HepG2 (cell line): ENCODE measurements at regions not wholly inside any gene's neighbourhood (a gene's known extent, or its start where the extent isn't known, plus 50 kb on each side); places are given as distances from the start of the nearest gene placed in this dataset.

Experiments
- GFI1 ChIP-seq: sonication (generic); formaldehyde crosslinking; IDR thresholded peaks from 2 replicates; pipeline ENCODE4 v1.5.0; 2020; ENCODE audit warnings: missing genetic modification reagents, mild to moderate bottlenecking, borderline replicate concordance
- ISL2 ChIP-seq: sonication (generic); formaldehyde crosslinking; IDR thresholded peaks from 2 replicates; pipeline ENCODE4 v1.5.0; 2020; ENCODE audit warnings: missing genetic modification reagents
- LRRFIP1 ChIP-seq: sonication (generic); formaldehyde crosslinking; conservative IDR thresholded peaks from 2 replicates; pipeline ENCODE4 v1.4.0; 2020; ENCODE audit warnings: missing genetic modification reagents
- MBNL3 ChIP-seq: fragments of 250-450 bp; sonication (Bioruptor Pico); conservative IDR thresholded peaks from 2 replicates; pipeline ENCODE4 v1.8.0; 2022; ENCODE audit warnings: mild to moderate bottlenecking, inconsistent platforms
- NCOA1 ChIP-seq: sonication (generic); formaldehyde crosslinking; IDR thresholded peaks from 2 replicates; pipeline ENCODE4 v1.9.0; 2021; ENCODE audit warnings: missing genetic modification reagents
- TMF1 ChIP-seq: sonication (generic); formaldehyde crosslinking; IDR thresholded peaks from 2 replicates; pipeline ENCODE4 v1.8.1; 2022; ENCODE audit warnings: low read depth, missing genetic modification reagents
- ZBED4 ChIP-seq: sonication (generic); formaldehyde crosslinking; IDR thresholded peaks from 2 replicates; pipeline ENCODE4 v1.4.0; 2020; ENCODE audit warnings: missing genetic modification reagents, borderline replicate concordance
- ZNF251 ChIP-seq: sonication (generic); formaldehyde crosslinking; IDR thresholded peaks from 2 replicates; pipeline ENCODE4 v1.9.0; 2021; ENCODE audit warnings: mild to moderate bottlenecking, missing genetic modification reagents
- ZNF317 ChIP-seq: sonication (generic); formaldehyde crosslinking; IDR thresholded peaks from 2 replicates; pipeline ENCODE4 v1.5.0; 2020; ENCODE audit warnings: mild to moderate bottlenecking, missing genetic modification reagents
- ZNF761 ChIP-seq: sonication (generic); formaldehyde crosslinking; conservative IDR thresholded peaks from 2 replicates; pipeline ENCODE4 v1.4.0; 2020; ENCODE audit warnings: mild to moderate bottlenecking, missing genetic modification reagents
- ZNF776 ChIP-seq: sonication (generic); formaldehyde crosslinking; IDR thresholded peaks from 2 replicates; pipeline ENCODE4 v1.4.0; 2020; ENCODE audit warnings: mild to moderate bottlenecking, missing genetic modification reagents
- TF ChIP-seq, protein P1 (sequence below): sonication (generic); formaldehyde crosslinking; IDR thresholded peaks from 2 replicates; pipeline ENCODE4 v1.8.1; 2023; ENCODE audit warnings: mild to moderate bottlenecking, missing genetic modification reagents

DNA sequence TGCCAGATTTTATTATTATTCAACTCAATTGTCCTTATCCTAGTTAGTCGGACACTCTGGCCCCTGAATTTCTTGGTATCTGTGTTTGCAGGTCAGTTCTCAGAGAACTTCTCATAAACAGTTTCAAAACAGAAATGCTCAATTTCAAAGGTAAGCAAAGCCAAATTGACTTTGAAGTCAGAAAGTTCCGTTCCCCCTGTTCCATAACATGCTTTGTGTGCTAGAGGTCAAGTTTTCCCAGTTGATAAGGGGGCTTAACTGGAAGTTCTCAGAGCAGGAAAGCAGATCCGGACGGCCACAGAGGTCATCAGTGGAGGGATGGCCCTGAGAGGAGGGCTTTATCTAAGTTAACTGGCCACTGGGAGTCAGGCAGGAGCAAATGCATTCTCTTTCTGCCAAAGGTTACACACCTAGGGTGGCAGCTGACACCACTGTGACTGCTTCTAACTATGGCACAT lies 417.2 kb downstream of the COG6 start (continued):
- TF ChIP-seq ZBED4 (no peak), ZNF761 (CRISPR knock-in tag) (peak; percentile 86; the same call in 1 of the 2 replicates), MBNL3 (no peak), ZNF776 (CRISPR knock-in tag) (no peak), ISL2 (CRISPR knock-in tag) (peak; percentile 98), ZNF251 (CRISPR knock-in tag) (no peak), TMF1 (CRISPR knock-in tag) (no peak), LRRFIP1 (CRISPR knock-in tag) (no peak), GFI1 (peak; percentile 83; the same call in 1 of the 2 replicates), NCOA1 (CRISPR knock-in tag) (no peak), ZNF317 (CRISPR knock-in tag) (peak; percentile 65)
- TF ChIP-seq, protein P1, sequence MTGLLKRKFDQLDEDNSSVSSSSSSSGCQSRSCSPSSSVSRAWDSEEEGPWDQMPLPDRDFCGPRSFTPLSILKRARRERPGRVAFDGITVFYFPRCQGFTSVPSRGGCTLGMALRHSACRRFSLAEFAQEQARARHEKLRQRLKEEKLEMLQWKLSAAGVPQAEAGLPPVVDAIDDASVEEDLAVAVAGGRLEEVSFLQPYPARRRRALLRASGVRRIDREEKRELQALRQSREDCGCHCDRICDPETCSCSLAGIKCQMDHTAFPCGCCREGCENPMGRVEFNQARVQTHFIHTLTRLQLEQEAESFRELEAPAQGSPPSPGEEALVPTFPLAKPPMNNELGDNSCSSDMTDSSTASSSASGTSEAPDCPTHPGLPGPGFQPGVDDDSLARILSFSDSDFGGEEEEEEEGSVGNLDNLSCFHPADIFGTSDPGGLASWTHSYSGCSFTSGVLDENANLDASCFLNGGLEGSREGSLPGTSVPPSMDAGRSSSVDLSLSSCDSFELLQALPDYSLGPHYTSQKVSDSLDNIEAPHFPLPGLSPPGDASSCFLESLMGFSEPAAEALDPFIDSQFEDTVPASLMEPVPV (CRISPR knock-in tag) = 0 out of 2 replicates have a peak, but pooled peaks have one; percentile 51
- TF ChIP-seq, all 625 proteins: peak for 215
